HUES48 (cell line): ENCODE measurements at regions not wholly inside any gene's neighbourhood (a gene's known extent, or its start where the extent isn't known, plus 50 kb on each side); places are given as distances from the start of the nearest gene placed in this dataset.

Source experiments
- H3K27ac ChIP-seq: one replicate; pipeline ENCODE4 v1.7.0; 2013; ENCODE audit warnings: low read depth, low read length, inconsistent platforms
- H3K27me3 ChIP-seq: 2 replicates; pipeline ENCODE4 v1.6.1; 2013; ENCODE audit warnings: mild to moderate bottlenecking, low read length; ENCODE audit not compliant: control insufficient read depth, insufficient read depth
- H3K36me3 ChIP-seq: 2 replicates; pipeline ENCODE4 v1.6.1; 2013; ENCODE audit warnings: low read length; ENCODE audit not compliant: control insufficient read depth, insufficient read depth
- H3K4me1 ChIP-seq: 2 replicates; pipeline ENCODE4 v1.6.1; 2013; ENCODE audit warnings: mild to moderate bottlenecking, low read length; ENCODE audit not compliant: control insufficient read depth, insufficient read depth
- H3K4me3 ChIP-seq: 2 replicates; pipeline ENCODE4 v1.5.1; 2013; ENCODE audit warnings: mild to moderate bottlenecking, low read depth, low read length
- H3K9ac ChIP-seq: 2 replicates; pipeline ENCODE4 v1.6.1; 2013; ENCODE audit warnings: mild to moderate bottlenecking, low read depth, low read length, moderate library complexity
- H3K9me3 ChIP-seq: 2 replicates; pipeline ENCODE4 v1.6.1; 2013; ENCODE audit warnings: low read length; ENCODE audit not compliant: control insufficient read depth, insufficient read depth

- Histone ChIP-seq H3K4me1 (peaks cover 22% of the 10 kb centered on the region), H3K36me3 (no peaks in the 10 kb centered on the region), H3K27me3 (no peaks in the 10 kb centered on the region), H3K9me3 (no peaks in the 10 kb centered on the region), H3K9ac (no peak overlapping the region), H3K27ac (no peak overlapping the region), H3K4me3 (no peak overlapping the region)
Observed at GRCh38 chr9:28956116-28956880, 1383.0 kb upstream of the C9orf72 start.

- H3K4me1 ChIP-seq, result peaks cover 21% of the 10 kb centered on the region
- H3K27ac ChIP-seq, result no peak overlapping the region
- H3K27me3 ChIP-seq, result no peaks in the 10 kb centered on the region
- no peak overlapping the region for H3K9ac ChIP-seq
- H3K4me3 ChIP-seq, result no peak overlapping the region
- H3K9me3 ChIP-seq, result no peaks in the 10 kb centered on the region
- H3K36me3 ChIP-seq, result no peaks in the 10 kb centered on the region
Observed at GRCh38 chr9:28960602-28961001, 1387.3 kb upstream of the C9orf72 start.

GRCh38 chr9:28961623-28962022 lies 1388.3 kb upstream of the C9orf72 start:
- Histone ChIP-seq H3K36me3 (no peaks in the 10 kb centered on the region), H3K9me3 (no peaks in the 10 kb centered on the region), H3K4me1 (peaks cover 21% of the 10 kb centered on the region), H3K27me3 (no peaks in the 10 kb centered on the region), H3K9ac (no peak overlapping the region), H3K4me3 (no peak overlapping the region), H3K27ac (no peak overlapping the region)

GRCh38 chr9:28967226-28967625 lies 1393.9 kb upstream of the C9orf72 start:
- Histone ChIP-seq H3K27me3 (no peaks in the 10 kb centered on the region), H3K36me3 (no peaks in the 10 kb centered on the region), H3K9ac (no peak overlapping the region), H3K9me3 (no peaks in the 10 kb centered on the region), H3K27ac (no peak overlapping the region), H3K4me1 (peaks cover 37% of the 10 kb centered on the region), H3K4me3 (no peak overlapping the region)

- Histone ChIP-seq H3K27me3 (no peaks in the 10 kb centered on the region), H3K4me3 (peak overlapping the region; percentile 28; the same call in 1 of the 2 replicates), H3K4me1 (peaks cover 37% of the 10 kb centered on the region), H3K9me3 (no peaks in the 10 kb centered on the region), H3K9ac (peak overlapping the region; percentile 49), H3K27ac (peak overlapping the region; percentile 81), H3K36me3 (no peaks in the 10 kb centered on the region)
Observed at GRCh38 chr9:28970241-28970654, 1397.0 kb upstream of the C9orf72 start.

- no peaks in the 10 kb centered on the region for H3K36me3 ChIP-seq
- no peaks in the 10 kb centered on the region for H3K27me3 ChIP-seq
- no peak overlapping the region for H3K9ac ChIP-seq
- H3K4me3 ChIP-seq, result no peak overlapping the region
- no peak overlapping the region for H3K27ac ChIP-seq
- H3K9me3 ChIP-seq, result no peaks in the 10 kb centered on the region
- peaks cover 34% of the 10 kb centered on the region for H3K4me1 ChIP-seq
Observed at GRCh38 chr9:28971881-28972280, 1398.6 kb upstream of the C9orf72 start.

- no peak overlapping the region for H3K4me3 ChIP-seq
- no peak overlapping the region for H3K9ac ChIP-seq
- no peaks in the 10 kb centered on the region for H3K36me3 ChIP-seq
- H3K4me1 ChIP-seq, result peaks cover 2% of the 10 kb centered on the region
- H3K27me3 ChIP-seq, result no peaks in the 10 kb centered on the region
- H3K27ac ChIP-seq, result no peak overlapping the region
- no peaks in the 10 kb centered on the region for H3K9me3 ChIP-seq
Observed at GRCh38 chr9:28976250-28976649, 1403.0 kb upstream of the C9orf72 start.

- Histone ChIP-seq H3K27ac (no peak overlapping the region), H3K4me1 (no peaks in the 10 kb centered on the region), H3K9ac (no peak overlapping the region), H3K27me3 (no peaks in the 10 kb centered on the region), H3K36me3 (no peaks in the 10 kb centered on the region), H3K9me3 (no peaks in the 10 kb centered on the region), H3K4me3 (no peak overlapping the region)
Observed at GRCh38 chr9:28976684-28977083, 1403.4 kb upstream of the C9orf72 start.

- Histone ChIP-seq H3K4me1 (no peaks in the 10 kb centered on the region), H3K27ac (no peak overlapping the region), H3K9me3 (no peaks in the 10 kb centered on the region), H3K9ac (no peak overlapping the region), H3K36me3 (no peaks in the 10 kb centered on the region), H3K27me3 (no peaks in the 10 kb centered on the region), H3K4me3 (no peak overlapping the region)
Observed at GRCh38 chr9:28981129-28981528, 1407.8 kb upstream of the C9orf72 start.

- H3K27me3 ChIP-seq, result no peaks in the 10 kb centered on the region
- H3K9me3 ChIP-seq, result no peaks in the 10 kb centered on the region
- no peak overlapping the region for H3K4me3 ChIP-seq
- no peak overlapping the region for H3K27ac ChIP-seq
- H3K36me3 ChIP-seq, result no peaks in the 10 kb centered on the region
- no peak overlapping the region for H3K9ac ChIP-seq
- no peaks in the 10 kb centered on the region for H3K4me1 ChIP-seq
Observed at GRCh38 chr9:28981711-28982110, 1408.4 kb upstream of the C9orf72 start.

GRCh38 chr9:28984016-28984415 lies 1410.7 kb upstream of the C9orf72 start:
- Histone ChIP-seq H3K4me3 (no peak overlapping the region), H3K36me3 (no peaks in the 10 kb centered on the region), H3K4me1 (no peaks in the 10 kb centered on the region), H3K27me3 (no peaks in the 10 kb centered on the region), H3K9me3 (peaks cover under 1% of the 10 kb centered on the region; the same call in 1 of the 2 replicates), H3K9ac (no peak overlapping the region), H3K27ac (no peak overlapping the region)
